ENCODE measurements at regions not wholly inside any gene's neighbourhood (a gene's known extent, or its start where the extent isn't known, plus 50 kb on each side); places are given as distances from the start of the nearest gene placed in this dataset.

GRCh38 chr4:165748321-165748720, 124.7 kb upstream of the TLL1 start:
- TF ChIP-seq, protein P1, sequence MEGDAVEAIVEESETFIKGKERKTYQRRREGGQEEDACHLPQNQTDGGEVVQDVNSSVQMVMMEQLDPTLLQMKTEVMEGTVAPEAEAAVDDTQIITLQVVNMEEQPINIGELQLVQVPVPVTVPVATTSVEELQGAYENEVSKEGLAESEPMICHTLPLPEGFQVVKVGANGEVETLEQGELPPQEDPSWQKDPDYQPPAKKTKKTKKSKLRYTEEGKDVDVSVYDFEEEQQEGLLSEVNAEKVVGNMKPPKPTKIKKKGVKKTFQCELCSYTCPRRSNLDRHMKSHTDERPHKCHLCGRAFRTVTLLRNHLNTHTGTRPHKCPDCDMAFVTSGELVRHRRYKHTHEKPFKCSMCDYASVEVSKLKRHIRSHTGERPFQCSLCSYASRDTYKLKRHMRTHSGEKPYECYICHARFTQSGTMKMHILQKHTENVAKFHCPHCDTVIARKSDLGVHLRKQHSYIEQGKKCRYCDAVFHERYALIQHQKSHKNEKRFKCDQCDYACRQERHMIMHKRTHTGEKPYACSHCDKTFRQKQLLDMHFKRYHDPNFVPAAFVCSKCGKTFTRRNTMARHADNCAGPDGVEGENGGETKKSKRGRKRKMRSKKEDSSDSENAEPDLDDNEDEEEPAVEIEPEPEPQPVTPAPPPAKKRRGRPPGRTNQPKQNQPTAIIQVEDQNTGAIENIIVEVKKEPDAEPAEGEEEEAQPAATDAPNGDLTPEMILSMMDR (IDR thresholded peaks at IDR 0.05), result no peak
- TF ChIP-seq EP300 (IDR thresholded peaks at IDR 0.05; ENCODE audit: low read depth) (no peak), POLR2A (IDR thresholded peaks at IDR 0.05) (no peak)

Data from transverse colon (tissue), 3 donors.